ENCODE measurements at regions not wholly inside any gene's neighbourhood (a gene's known extent, or its start where the extent isn't known, plus 50 kb on each side); places are given as distances from the start of the nearest gene placed in this dataset.

DNA sequence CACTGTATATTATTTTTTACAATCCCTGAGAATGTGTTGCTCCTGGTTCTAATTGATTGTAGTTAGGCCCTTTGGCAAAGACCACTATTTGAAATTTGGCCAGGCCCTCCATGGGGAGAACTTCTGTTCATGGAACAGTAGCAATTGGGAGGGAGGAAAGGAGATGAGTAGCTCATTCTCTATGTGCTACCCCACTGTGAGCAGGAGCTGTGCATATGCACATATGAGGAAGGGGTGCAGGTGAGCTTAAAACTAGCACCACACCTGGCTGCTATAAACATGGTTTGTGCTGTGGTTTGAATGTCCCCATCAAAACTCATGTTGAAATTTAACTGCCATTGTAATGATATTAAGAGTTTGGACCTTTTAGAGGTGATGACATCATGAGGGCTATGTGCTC is 1483.2 kb downstream of the PCDH7 start:
- no peak for DNase-seq

GRCh38 chr4:32206756-32207155 is 1486.6 kb downstream of the PCDH7 start:
- no peak for DNase-seq

- no peak for DNase-seq
These were observed 1487.3 kb downstream of the PCDH7 start for GRCh38 chr4:32207456-32207855.

DNA sequence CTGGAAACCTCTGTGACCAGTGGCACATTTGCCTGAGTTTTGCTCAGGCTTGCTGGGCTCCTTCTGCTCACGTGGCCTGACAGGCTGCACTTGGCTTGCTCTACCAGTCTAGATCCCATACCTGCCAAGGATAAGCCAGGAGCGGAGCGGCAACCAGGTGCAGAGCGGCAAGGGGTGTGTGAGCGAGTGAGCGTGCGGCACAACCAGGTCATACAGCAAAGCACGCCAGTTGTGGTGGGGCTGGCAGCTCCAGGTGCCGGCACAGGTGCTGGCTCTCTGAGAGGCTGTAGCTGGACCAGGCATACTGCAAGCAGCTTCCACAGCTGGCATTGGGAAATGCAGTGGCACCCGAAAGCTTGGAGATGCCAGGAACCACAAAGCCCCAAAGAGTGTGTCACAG is 1495.1 kb downstream of the PCDH7 start:
- no peak for DNase-seq

DNA sequence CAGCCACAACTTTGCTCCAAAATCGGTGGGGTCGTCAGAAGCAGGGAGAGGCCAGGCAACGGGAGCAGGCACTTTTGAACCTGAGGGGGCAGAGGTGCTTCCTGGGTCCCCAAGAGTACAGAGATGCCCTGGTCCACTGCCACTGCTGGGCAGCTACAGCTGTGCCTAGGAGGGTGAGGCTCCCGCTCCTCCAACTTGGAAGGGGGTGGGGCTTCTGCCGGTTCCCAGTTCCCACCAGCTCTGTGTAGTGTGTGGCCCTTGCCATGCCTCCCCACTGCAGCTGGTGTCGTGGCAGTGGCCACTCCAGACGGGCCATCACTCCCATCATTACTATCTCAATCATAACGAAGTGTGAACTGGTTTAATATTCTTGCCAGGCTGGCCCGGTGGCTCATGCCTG is 1496.3 kb downstream of the PCDH7 start:
- DNase-seq = no peak

DNA sequence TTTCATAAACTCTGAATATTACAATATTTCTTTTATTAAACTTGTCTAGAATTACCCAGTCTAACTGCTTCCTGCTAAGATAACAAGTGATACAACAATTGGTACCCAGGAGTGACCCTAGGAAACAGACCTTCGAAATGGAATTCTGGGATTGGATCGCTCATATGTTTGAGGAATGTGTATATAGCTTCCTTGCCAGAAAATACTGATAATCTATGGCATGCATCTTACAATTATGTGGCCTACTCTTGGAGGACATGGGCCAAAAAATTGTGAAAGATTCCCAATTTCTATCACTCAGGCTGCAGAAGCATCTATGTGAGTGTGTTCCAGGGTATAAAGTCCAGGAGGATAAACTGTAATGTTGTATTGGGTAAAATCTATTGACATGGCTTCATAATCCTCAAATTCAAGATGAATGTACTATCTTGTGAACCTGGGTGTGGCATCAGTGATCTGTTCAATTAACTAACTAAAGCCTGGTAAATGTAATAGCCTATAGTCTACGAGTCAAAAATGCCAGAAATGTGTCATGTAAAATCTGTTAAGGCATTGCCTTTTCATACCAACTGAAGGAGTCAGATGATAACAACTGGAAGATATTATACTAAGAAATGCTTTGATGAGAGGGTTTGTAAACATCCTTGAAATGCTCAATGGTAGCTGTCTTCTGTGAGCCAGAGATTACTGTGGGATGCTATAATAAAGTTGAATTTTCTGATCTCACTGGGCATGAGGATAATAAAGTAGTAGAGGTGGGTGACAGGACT is 1499.3 kb downstream of the PCDH7 start:
- DNase-seq = no peak

GRCh38 chr4:32226204-32226603 is 1506.0 kb downstream of the PCDH7 start:
- no peak for DNase-seq

DNA sequence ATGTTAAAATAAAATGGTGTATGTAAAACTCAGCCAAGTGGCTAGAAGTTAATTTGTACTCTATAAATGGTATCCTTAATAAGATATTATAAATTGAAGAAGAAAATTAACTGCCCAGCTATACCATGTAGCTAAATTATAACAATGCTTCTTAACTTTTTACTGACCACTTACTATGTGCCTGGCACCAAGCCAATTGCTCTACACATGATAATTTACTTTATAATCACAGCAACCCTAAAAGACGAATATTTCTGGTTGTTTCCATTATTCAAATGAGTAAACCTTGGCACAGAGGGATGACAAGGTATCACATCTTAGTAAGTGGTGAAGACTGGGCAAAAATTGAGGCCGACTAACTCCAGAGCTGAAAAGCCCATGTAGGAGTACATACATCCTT is 1506.6 kb downstream of the PCDH7 start:
- no peak for DNase-seq

- DNase-seq = no peak
These were observed 1523.8 kb downstream of the PCDH7 start for GRCh38 chr4:32243926-32244325.

GRCh38 chr4:32249040-32249439 is 1528.9 kb downstream of the PCDH7 start:
- no peak for DNase-seq

DNA sequence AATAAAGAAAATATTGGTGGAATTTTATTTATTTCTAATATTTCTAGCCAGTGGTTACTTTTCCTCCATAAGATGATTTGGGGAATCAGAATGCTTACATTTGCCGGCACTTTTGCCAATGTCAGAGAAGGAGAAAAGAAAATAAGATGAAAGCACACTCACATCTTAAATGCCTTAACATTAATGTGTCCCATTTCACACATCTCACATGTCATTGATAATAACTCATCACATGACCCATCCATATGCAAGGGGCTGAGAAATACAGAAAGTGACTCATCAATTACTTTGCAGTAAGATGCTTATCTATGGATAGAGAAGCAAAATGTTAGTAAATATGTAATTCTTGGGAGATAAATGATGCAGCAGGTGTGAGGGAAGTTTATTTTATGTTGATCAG is 1531.0 kb downstream of the PCDH7 start:
- DNase-seq = no peak

- DNase-seq = no peak
These were observed 1531.8 kb downstream of the PCDH7 start for GRCh38 chr4:32251926-32252325.

DNA sequence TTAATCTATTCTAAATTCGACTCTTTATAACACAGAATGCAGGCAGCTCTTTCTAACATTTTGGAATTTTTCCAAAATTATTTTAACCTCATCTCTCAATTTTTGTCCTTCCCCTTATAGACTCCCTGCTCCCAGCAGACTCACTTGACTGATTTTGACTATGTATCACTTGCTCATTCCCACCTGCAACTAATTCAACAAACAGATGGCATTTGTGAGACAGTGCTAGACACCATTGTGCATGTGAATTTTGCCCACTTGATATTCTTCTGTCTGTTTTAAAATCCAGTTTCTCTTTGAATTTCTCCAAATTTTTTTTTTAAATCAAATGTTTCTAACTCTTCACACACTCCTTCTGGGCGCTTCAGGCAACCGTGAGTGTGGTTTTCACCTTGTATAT is 1534.0 kb downstream of the PCDH7 start:
- no peak for DNase-seq

DNA sequence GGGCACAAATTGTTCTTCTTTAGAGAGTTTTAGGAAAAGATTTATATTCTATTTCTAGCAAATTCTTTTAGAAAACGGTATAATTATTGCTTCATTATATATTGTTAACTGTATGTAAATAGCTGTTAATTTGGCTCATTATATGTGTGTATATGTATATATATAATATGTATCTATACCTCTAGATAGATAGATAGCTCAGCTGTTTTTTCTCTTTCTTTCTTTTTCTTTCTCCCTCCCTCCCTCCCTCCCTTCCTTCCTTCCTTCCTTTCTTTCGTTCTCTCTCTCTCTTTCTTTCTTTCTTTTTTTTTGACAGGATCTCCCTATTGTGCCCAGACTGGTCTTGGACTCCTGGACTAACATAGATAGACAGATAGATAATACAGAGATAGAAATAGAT is 1538.8 kb downstream of the PCDH7 start:
- no peak for DNase-seq

DNA sequence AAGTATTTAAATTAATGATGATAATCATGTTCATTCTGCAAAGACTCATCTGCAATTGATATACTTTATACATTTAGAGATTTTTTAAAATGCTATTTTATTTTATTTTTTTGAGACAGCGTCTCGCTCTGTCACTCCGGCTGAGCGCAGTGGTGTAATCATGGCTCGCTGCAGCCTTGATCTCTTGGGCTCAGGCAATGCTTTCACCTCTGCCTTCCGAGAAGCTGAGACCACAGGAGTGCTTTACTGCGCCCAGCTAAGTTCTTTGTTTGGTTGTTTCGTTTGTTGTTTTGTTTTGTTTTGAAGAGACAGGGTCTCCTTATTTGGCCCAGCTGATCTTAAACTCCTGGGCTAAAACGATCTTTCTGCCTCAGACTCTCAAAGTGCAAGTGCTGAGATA is 1541.0 kb downstream of the PCDH7 start:
- DNase-seq = no peak

- DNase-seq = no peak
These were observed 1548.7 kb downstream of the PCDH7 start for GRCh38 chr4:32268863-32269262.

DNA sequence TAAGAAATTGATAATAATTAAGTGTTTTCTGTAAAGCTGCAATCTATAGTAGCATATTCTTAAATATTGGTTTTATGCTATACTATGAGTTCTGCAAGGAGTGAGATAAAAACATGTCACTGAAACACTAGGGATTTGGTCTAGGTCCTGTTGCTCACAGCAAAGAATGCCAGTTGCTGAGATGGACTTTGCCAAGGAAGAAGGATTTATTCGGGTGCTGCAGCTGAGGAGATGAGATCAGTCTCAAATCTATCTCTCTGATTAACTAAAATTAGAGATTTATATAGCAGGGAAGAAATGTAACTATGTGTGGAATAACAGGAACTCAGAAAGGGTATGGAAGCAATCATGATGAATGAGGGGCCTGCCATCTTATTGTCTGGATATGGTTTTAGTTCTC is 1569.9 kb downstream of the PCDH7 start:
- DNase-seq = no peak

- DNase-seq = no peak
These were observed 1598.8 kb downstream of the PCDH7 start for GRCh38 chr4:32318926-32319325.

DNA sequence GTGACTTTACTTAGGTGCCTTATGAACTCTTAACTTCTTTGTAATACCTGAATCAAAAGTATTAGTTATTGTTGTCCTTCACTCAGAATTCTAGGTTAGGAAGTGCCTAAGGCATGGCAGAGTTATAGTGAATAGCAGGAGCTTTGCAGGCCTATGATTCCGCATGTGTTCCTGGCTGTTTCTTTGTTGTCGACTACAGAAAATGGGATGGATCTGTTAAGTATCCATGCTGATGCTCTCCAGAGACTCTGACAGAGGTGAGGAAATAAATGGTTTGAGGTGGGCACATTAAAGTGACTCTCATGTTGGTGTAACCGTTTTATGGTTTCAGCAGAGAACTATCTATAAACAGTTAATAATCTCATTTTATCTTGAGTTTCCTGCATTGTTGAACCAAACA is 1601.3 kb downstream of the PCDH7 start:
- no peak for DNase-seq

DNA sequence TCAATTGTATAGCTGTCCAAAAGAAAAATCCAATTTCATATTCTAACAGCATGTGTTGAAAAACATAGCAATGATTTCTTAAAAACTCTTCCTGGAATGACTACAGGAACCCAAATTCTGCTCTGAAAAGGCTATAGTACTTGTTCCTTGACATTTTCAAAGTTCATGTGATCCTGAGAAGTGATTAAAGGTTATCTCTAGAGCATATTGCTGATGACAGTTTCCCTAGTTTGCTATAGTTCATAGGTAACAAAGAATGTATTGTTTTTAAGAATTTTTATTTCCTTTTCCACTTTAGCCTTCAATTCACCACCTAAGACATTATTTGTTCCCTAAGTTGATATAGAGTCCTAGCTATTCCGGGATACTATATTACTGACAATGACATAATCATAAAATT is 1614.6 kb downstream of the PCDH7 start:
- no peak for DNase-seq

DNA sequence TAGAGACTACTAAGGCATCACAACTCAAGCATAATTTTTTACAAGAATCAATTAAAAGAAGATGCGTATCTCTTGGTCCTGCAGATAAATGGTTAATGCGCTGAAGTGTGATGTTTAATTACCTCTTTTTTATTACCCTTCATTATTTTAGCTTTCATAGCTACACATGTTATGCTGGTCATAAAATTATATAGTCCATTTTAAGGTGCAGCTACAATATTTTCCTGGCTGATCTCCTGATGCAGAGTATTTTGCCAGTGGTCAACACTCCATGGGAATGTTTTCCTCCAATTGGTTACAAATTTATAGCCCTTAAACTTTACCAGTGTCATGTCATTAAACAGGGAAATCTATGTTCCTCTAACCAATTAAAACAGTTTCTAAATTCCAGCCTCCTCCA is 1617.2 kb downstream of the PCDH7 start:
- no peak for DNase-seq

DNA sequence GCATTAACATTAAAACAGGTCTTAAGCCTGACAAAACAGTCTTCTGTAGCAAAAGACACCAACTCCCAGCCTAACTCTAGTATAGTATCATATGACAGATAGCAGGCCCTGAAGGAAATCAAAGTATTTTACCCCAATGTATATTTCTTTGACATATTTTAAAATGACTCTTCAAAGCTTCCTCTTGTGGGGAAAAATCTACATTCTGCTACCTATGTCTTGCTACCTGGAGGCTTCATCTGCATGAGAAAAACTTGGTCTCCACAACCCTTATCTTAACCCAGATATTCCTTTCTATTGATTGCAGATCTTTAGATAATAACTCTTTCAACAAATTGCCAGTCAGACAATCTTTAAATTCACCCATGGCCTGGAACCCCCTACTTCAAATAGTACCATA is 1620.4 kb downstream of the PCDH7 start:
- DNase-seq = no peak

DNA sequence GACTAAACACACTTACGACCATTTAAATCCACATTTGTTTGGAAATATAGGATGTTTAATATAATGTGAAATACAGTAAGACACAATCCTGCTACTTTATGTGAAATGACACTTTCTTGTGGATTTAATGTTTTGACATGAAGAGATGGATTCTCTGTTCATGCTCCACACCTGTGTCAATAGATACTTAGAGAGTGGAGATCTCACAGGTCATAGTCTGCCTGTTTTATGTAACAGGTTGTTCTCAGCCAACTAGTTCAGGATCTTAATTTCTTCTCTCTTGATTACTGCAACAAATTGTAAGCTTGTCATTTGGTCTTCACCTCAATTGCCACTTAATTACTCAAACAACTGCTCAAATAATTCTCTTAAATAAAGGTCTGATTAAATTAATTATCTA is 1621.2 kb downstream of the PCDH7 start:
- no peak for DNase-seq

DNA sequence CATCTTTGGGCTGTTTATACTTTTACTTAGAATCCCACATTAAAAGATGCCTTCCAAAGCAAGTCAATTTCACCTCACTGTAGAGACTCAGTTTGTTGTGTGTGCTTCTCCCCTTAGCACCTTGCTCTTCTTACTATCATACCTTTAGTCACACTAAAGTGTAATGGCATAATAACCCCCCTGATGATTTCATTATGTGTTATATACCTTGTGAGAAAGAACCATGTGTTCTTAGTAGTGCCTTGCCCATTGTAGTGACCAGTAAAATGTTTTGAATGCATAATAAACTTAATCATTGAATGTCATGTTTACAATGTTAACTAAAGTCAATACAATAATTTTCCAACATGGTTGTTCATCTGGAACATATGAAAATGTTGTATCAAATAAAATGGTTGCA is 1621.9 kb downstream of the PCDH7 start:
- no peak for DNase-seq

DNA sequence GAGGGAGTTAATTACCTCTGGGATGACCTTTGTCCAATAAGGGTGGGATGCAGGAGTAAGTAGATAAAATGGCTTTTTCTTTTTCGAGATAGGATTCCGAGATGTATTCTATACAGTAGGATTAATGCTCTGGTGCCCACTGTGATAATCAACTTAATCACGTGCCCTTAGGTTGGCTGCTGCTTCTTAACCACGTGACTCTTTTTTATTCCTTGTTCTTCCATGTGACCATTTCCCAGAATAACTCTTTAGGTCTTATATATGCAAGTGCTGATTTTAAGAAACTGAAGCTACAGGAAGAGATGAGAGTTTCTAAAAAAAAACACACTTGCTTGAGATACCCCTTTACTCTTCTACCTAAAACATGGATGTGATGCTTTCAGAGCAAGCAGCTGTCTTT is 1628.9 kb downstream of the PCDH7 start:
- no peak for DNase-seq

DNA sequence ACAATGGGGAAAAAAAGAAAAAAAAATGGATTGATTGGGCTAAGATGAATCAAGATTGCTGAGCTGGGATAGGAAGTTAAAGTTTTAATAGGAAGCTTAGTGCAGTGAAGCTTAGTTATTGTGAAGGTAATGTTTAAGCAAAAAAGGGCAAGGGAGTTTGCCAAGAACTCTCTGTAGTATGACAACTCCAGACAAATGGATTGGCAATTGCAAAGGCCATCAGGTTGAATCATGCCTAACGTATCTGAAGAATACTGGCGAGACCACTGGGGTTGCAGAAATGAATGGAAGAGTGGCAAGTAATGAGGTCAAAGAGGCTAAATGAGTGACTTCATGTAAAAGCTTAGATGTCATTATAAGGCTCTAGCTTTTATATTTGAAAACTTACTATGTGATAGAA is 1654.0 kb downstream of the PCDH7 start:
- no peak for DNase-seq
